ENCODE measurements at regions not wholly inside any gene's neighbourhood (a gene's known extent, or its start where the extent isn't known, plus 50 kb on each side); places are given as distances from the start of the nearest gene placed in this dataset.
"Not testable (repeated sequence)": the region's sequence is repeated elsewhere in the genome, so short reads cannot be mapped to it uniquely, and the experiment has no call there.

DNA sequence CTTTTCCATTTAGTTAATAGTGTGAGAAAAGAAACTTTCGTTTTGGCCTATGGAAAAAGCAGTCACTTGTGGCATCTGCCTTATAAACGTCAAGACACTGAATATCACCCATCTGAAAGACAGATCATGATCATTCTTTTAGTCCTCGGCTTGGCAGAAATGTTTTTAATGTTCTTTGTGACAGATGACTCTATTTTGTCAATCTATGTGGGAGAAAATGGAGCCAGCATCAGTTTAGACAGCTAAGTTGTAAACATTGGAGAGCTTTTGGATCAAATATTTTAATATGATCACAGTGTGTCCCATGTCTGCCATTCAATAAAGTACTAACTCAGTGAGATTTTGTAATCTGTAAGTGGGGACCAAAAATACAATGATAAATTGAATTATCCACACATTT is 85.1 kb upstream of the LUZP2 start:
- no peak for DNase-seq (ENCODE audit: extremely low spot score in 2 of 2)
- Histone ChIP-seq H3K4me3 (no peak overlapping the region), H3K27ac (no peak overlapping the region), H3K27me3 (no peaks in the 10 kb centered on the region), H3K4me1 (no peaks in the 10 kb centered on the region), H3K9me3 (no peaks in the 10 kb centered on the region), H3K36me3 (no peaks in the 10 kb centered on the region)
- intact Hi-C loops (cut with DNase I), result no loop called here
- TF ChIP-seq POLR2A (IDR thresholded peaks at IDR 0.05), result no peak
- no peak for TF ChIP-seq CTCF (IDR thresholded peaks at IDR 0.05)
- TF ChIP-seq POLR2AphosphoS5 (IDR thresholded peaks at IDR 0.05; ENCODE audit: insufficient read depth in 1 of 2, low read depth in 1 of 2), result no peak

GRCh38 chr11:24412722-24413121 is 84.1 kb upstream of the LUZP2 start:
- DNase-seq (ENCODE audit: extremely low spot score in 2 of 2), result no peak
- H3K27ac ChIP-seq, result no peak overlapping the region
- no peaks in the 10 kb centered on the region for H3K9me3 ChIP-seq
- no peak overlapping the region for H3K4me3 ChIP-seq
- no peaks in the 10 kb centered on the region for H3K36me3 ChIP-seq
- no peaks in the 10 kb centered on the region for H3K4me1 ChIP-seq
- TF ChIP-seq POLR2A (IDR thresholded peaks at IDR 0.05) (no peak), CTCF (IDR thresholded peaks at IDR 0.05) (no peak), POLR2AphosphoS5 (IDR thresholded peaks at IDR 0.05; ENCODE audit: insufficient read depth in 1 of 2, low read depth in 1 of 2) (no peak)
- H3K27me3 ChIP-seq, result no peaks in the 10 kb centered on the region
- intact Hi-C loops (cut with DNase I), result no loop called here

DNA sequence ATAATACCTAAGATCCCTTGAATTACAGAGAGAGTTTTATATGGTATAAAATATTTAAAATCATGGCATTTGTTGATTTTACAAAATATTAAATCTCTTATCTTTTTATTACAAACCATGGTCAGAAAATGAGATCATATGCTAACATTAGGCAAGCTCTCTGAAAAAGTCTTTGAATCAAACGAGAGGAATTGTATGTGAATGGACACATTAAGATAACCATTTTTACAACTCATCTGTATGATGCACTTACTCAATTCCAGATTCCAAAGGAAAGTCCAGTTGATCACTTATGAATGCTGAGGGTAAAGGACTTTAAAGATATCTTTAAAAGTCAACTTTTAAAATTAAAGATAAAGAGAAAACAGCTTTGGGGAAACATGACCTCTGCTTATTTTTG is 83.5 kb upstream of the LUZP2 start:
- H3K36me3 ChIP-seq, result no peaks in the 10 kb centered on the region
- no peaks in the 10 kb centered on the region for H3K9me3 ChIP-seq
- no peak overlapping the region for H3K27ac ChIP-seq
- no peak overlapping the region for H3K4me3 ChIP-seq
- H3K4me1 ChIP-seq, result no peaks in the 10 kb centered on the region
- intact Hi-C loops (cut with DNase I), result no loop called here
- no peak for DNase-seq (ENCODE audit: extremely low spot score in 2 of 2)
- TF ChIP-seq POLR2A (IDR thresholded peaks at IDR 0.05), result no peak
- TF ChIP-seq POLR2AphosphoS5 (IDR thresholded peaks at IDR 0.05; ENCODE audit: insufficient read depth in 1 of 2, low read depth in 1 of 2), result no peak
- no peak for TF ChIP-seq CTCF (IDR thresholded peaks at IDR 0.05)
- no peaks in the 10 kb centered on the region for H3K27me3 ChIP-seq

DNA sequence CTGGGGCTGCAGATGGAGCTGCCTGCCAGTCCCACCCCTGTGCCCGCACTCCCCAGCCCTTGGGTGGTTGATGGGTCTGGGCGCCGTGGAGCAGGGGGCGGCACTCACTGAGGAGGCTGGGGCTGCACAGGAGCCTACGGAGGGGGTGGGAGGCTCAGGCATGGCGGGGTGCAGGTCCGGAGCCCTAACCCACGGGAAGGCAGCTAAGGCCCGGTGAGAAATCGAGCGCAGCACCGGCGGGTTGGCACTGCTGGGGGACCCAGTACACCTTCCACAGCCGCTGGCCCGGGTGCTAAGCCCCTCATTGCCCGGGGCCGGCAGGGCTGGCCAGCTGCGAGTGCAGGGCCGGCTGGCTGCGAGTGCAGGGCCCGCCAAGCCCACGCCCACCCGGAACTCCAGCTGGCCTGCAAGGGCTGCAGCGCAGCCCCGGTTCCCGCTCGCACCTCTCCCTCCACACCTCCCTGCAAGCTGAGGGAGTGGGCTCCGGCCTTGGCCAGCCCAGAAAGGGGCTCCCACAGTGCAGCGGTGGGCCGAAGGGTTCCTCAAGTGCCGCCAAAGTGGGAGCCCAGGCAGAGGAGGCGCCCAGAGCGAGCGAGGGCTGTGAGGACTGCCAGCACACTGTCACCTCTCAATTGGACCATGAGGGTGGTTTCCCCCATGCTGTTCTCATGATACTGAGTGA is 80.8 kb upstream of the LUZP2 start:
- intact Hi-C loops (cut with DNase I); H3K36me3 ChIP-seq; H3K9me3 ChIP-seq; H3K27ac ChIP-seq; H3K4me3 ChIP-seq; H3K4me1 ChIP-seq; DNase-seq (ENCODE audit: extremely low spot score in 2 of 2); H3K27me3 ChIP-seq: not testable (repeated sequence)

- Histone ChIP-seq H3K27me3 (no peaks in the 10 kb centered on the region), H3K4me3 (no peak overlapping the region), H3K4me1 (no peaks in the 10 kb centered on the region), H3K36me3 (no peaks in the 10 kb centered on the region), H3K27ac (no peak overlapping the region), H3K9me3 (no peaks in the 10 kb centered on the region)
- intact Hi-C loops (cut with DNase I), result no loop called here
- TF ChIP-seq POLR2A (IDR thresholded peaks at IDR 0.05) (no peak), POLR2AphosphoS5 (IDR thresholded peaks at IDR 0.05; ENCODE audit: insufficient read depth in 1 of 2, low read depth in 1 of 2) (no peak), CTCF (IDR thresholded peaks at IDR 0.05) (no peak)
- DNase-seq (ENCODE audit: extremely low spot score in 2 of 2), result no peak
Observed at GRCh38 chr11:24421766-24422165, 75.1 kb upstream of the LUZP2 start.
